GM12878 (cell line): ENCODE measurements at regions not wholly inside any gene's neighbourhood (a gene's known extent, or its start where the extent isn't known, plus 50 kb on each side); places are given as distances from the start of the nearest gene placed in this dataset.

Source experiments
- CUX1 ChIP-seq: IDR thresholded peaks from 2 replicates; pipeline ENCODE4 v1.6.1; 2012; ENCODE audit warnings: improper control_type of control experiment, low read depth, low read length; ENCODE audit not compliant: insufficient replicate concordance
- FOXM1 ChIP-seq: IDR thresholded peaks from 2 replicates; pipeline ENCODE4 v1.6.1; 2012; ENCODE audit warnings: low read depth, mild to moderate bottlenecking, inconsistent platforms, low read length, moderate library complexity
- PAX8 ChIP-seq: fragments of 450-650 bp; IDR thresholded peaks from 2 replicates; pipeline ENCODE4 v1.6.1; 2017; ENCODE audit warnings: mild to moderate bottlenecking, moderate library complexity
- ZNF217 ChIP-seq: fragments of 450-650 bp; IDR thresholded peaks from 2 replicates; pipeline ENCODE4 v1.6.1; 2017; ENCODE audit warnings: antibody characterized with exemption, mild to moderate bottlenecking
- ZNF384 ChIP-seq: IDR thresholded peaks from 2 replicates; pipeline ENCODE4 v1.6.1; 2012; ENCODE audit warnings: low read depth, mild to moderate bottlenecking, low read length, improper control_type of control experiment, borderline replicate concordance
- TF ChIP-seq, protein P1 (sequence below): fragments of 450-650 bp; IDR thresholded peaks from 2 replicates; pipeline ENCODE4 v1.6.1; 2014; ENCODE audit warnings: mild to moderate bottlenecking

GRCh38 chr7:81604808-81605174 lies 165.1 kb downstream of the HGF start (continued):
- no peak for TF ChIP-seq CUX1
- TF ChIP-seq FOXM1: no peak
- no peak for TF ChIP-seq PAX8
- TF ChIP-seq ZNF384: no peak
- TF ChIP-seq ZNF217: no peak
- TF ChIP-seq, protein P1, sequence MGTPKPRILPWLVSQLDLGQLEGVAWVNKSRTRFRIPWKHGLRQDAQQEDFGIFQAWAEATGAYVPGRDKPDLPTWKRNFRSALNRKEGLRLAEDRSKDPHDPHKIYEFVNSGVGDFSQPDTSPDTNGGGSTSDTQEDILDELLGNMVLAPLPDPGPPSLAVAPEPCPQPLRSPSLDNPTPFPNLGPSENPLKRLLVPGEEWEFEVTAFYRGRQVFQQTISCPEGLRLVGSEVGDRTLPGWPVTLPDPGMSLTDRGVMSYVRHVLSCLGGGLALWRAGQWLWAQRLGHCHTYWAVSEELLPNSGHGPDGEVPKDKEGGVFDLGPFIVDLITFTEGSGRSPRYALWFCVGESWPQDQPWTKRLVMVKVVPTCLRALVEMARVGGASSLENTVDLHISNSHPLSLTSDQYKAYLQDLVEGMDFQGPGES: no peak
